ENCODE measurements at regions not wholly inside any gene's neighbourhood (a gene's known extent, or its start where the extent isn't known, plus 50 kb on each side); places are given as distances from the start of the nearest gene placed in this dataset.

- no peak for TF ChIP-seq CTCF (IDR thresholded peaks at IDR 0.05; ENCODE audit: low read depth, low read length, poor library complexity, severe bottlenecking)
- no peak for TF ChIP-seq EZH2phosphoT487 (IDR thresholded peaks at IDR 0.05; ENCODE audit: borderline replicate concordance, low read length)
These were observed 70.1 kb upstream of the TENT5A start for GRCh38 chr6:81822568-81822967.

All from DOHH2 (cell line).